GM23338 (cell line): ENCODE measurements at regions not wholly inside any gene's neighbourhood (a gene's known extent, or its start where the extent isn't known, plus 50 kb on each side); places are given as distances from the start of the nearest gene placed in this dataset.

Experiments used
- CTCF ChIP-seq, 2 experiments: fragments of 200-600 bp in 1 of 2; sonication (generic) in 1 of 2; conservative IDR thresholded peaks; 2 replicates each; pipeline versions ENCODE4 v1.5.1 to v1.6.1; 2016 to 2017; ENCODE audit warnings: antibody characterized with exemption in 2 of 2, low read depth in 2 of 2, mild to moderate bottlenecking in 2 of 2, moderate library complexity in 1 of 2
- EZH2 ChIP-seq: fragments of 200-600 bp; sonication (generic); IDR thresholded peaks from one replicate; pipeline ENCODE4 v1.8.0; 2017; ENCODE audit warnings: antibody characterized with exemption, mild to moderate bottlenecking, low read depth; ENCODE audit not compliant: unreplicated experiment
- EZH2phosphoT487 ChIP-seq: fragments of 200-600 bp; sonication (generic); IDR thresholded peaks from one replicate; pipeline ENCODE4 v1.8.1; 2018; ENCODE audit warnings: antibody characterized with exemption; ENCODE audit not compliant: unreplicated experiment
- JUNB ChIP-seq: IDR thresholded peaks from one replicate; pipeline ENCODE4 v1.6.1; 2016; ENCODE audit warnings: antibody characterized with exemption; ENCODE audit not compliant: unreplicated experiment
- POLR2AphosphoS5 ChIP-seq: IDR thresholded peaks from 2 replicates; pipeline ENCODE4 v1.6.1; 2016; ENCODE audit warnings: antibody characterized with exemption, low read depth
- ZNF331 ChIP-seq: fragments of 250-450 bp; sonication (Bioruptor Pico); IDR thresholded peaks from 2 replicates; pipeline ENCODE4 v1.5.0; 2020; ENCODE audit warnings: low read depth, mild to moderate bottlenecking, moderate library complexity

GRCh38 chr2:8533923-8534322 is 147.9 kb upstream of the ID2 start:
- no peak for TF ChIP-seq CTCF (conservative IDR thresholded peaks at IDR 0.05; ENCODE audit: low read depth in 2 of 2)
- TF ChIP-seq POLR2AphosphoS5 = no peak
- TF ChIP-seq EZH2 = no peak
- no peak for TF ChIP-seq JUNB
- TF ChIP-seq EZH2phosphoT487 = no peak
- no peak for TF ChIP-seq ZNF331 (CRISPR knock-in tag)
